Lung (tissue), 11 donors: ENCODE measurements at regions not wholly inside any gene's neighbourhood (a gene's known extent, or its start where the extent isn't known, plus 50 kb on each side); places are given as distances from the start of the nearest gene placed in this dataset.
A peak's percentile ranks its signal among the peaks of the same experiment; 100 is the strongest.

ENCODE experiments used
- ATAC-seq: fragments of 200-7000 bp; cut with Tn5 transposase; one replicate; pipeline ENCODE4 v1.9.1; 2020; ENCODE audit warnings: moderate number of reproducible peaks; ENCODE audit not compliant: insufficient read depth, low FRiP score
- DNase-seq, 3 donors: peaks; one replicate each; pipeline ENCODE4 v3.0.0-alpha.2; 2013 to 2017
- H3K27ac ChIP-seq, 2 donors: one replicate each; pipeline ENCODE4 v1.5.1; 2013; ENCODE audit warnings: mild to moderate bottlenecking in 2 of 2, moderate library complexity in 2 of 2, control low read depth in 1 of 2, inconsistent platforms in 1 of 2, low read depth in 1 of 2, low read length in 1 of 2
- H3K27me3 ChIP-seq, 3 donors: one replicate each; pipeline ENCODE4 v1.5.1; 2013; ENCODE audit warnings: low read length in 2 of 3; ENCODE audit not compliant: control insufficient read depth in 3 of 3, insufficient read depth in 3 of 3
- H3K36me3 ChIP-seq, 4 donors: one replicate each; pipeline ENCODE4 v1.5.1; 2013; ENCODE audit warnings: low read length in 4 of 4, mild to moderate bottlenecking in 1 of 4, moderate library complexity in 1 of 4; ENCODE audit not compliant: control insufficient read depth in 4 of 4, insufficient read depth in 4 of 4
- H3K4me1 ChIP-seq, 5 donors: one replicate each; pipeline ENCODE4 v1.5.1; 2013; ENCODE audit warnings: low read length in 5 of 5, mild to moderate bottlenecking in 2 of 5, moderate library complexity in 1 of 5; ENCODE audit not compliant: control insufficient read depth in 5 of 5, insufficient read depth in 5 of 5
- H3K4me3 ChIP-seq: one replicate; pipeline ENCODE4 v1.5.1; 2013; ENCODE audit warnings: mild to moderate bottlenecking, control low read depth, moderate library complexity
- H3K9ac ChIP-seq, 2 donors: one replicate each; pipeline ENCODE4 v1.5.1; 2013; ENCODE audit warnings: low read length in 2 of 2, control low read depth in 1 of 2; ENCODE audit not compliant: insufficient read depth in 1 of 2
- H3K9me3 ChIP-seq, 4 donors: one replicate each; pipeline ENCODE4 v1.5.1; 2013; ENCODE audit warnings: low read length in 3 of 4, mild to moderate bottlenecking in 1 of 4, moderate library complexity in 1 of 4; ENCODE audit not compliant: control insufficient read depth in 4 of 4, insufficient read depth in 3 of 4
- WGBS, 2 donors: extraction: QIAGEN DNeasy Blood & Tissue Kit; methylation state at CpG; one replicate each; pipeline ENCODE4 v1.1.7; 2013; 5-methylcytosine and 5-hydroxymethylcytosine counted together
- TF ChIP-seq, protein P1 (sequence below): IDR thresholded peaks from 2 replicates; pipeline ENCODE4 v1.5.1; 2012; ENCODE audit warnings: mild to moderate bottlenecking; ENCODE audit errors: control extremely low read depth, extremely low read depth
- donor health status: control.
- donor health status: control.
- donor health status: Bipolar disorder and iron deficiency.
- donor health status: healthy.
- donor health status: DM: yes; HTN: yes; CAD: no.

DNA sequence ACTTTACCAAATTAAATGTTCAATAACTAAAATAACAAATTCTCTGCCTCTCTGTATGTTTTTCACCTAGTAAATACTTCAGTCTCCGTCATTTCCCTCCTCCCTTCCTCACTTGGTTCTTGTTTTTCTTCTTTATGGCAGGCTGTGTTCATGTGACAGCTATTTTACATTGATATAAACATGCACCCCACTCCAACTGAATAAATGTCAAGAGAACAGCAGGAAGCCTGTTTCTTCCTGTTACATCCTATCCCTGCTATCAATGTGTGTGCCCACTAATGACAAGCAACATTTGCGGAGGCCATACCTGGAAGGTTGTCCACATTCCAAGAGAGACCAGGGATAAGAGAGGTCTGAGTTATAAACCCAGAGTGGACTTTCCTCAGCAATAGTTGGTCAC, 145.2 kb upstream of the MAST4 start:
- 65 to 70% methylated on average over 2 of the region's 2 CpGs for WGBS, 2 donors
- H3K4me3 ChIP-seq = no peak overlapping the region
- no peaks in the 10 kb centered on the region for H3K27me3 ChIP-seq
- no peaks in the 10 kb centered on the region for H3K36me3 ChIP-seq
- TF ChIP-seq, protein P1, sequence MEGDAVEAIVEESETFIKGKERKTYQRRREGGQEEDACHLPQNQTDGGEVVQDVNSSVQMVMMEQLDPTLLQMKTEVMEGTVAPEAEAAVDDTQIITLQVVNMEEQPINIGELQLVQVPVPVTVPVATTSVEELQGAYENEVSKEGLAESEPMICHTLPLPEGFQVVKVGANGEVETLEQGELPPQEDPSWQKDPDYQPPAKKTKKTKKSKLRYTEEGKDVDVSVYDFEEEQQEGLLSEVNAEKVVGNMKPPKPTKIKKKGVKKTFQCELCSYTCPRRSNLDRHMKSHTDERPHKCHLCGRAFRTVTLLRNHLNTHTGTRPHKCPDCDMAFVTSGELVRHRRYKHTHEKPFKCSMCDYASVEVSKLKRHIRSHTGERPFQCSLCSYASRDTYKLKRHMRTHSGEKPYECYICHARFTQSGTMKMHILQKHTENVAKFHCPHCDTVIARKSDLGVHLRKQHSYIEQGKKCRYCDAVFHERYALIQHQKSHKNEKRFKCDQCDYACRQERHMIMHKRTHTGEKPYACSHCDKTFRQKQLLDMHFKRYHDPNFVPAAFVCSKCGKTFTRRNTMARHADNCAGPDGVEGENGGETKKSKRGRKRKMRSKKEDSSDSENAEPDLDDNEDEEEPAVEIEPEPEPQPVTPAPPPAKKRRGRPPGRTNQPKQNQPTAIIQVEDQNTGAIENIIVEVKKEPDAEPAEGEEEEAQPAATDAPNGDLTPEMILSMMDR = no peak
- H3K27ac ChIP-seq = no peak overlapping the region
- no peak overlapping the region for H3K9ac ChIP-seq
- peaks cover 0 to 6% (median 0%) of the 10 kb centered on the region in 5 donors for H3K4me1 ChIP-seq
- peaks cover 0 to 2% (median 0%) of the 10 kb centered on the region in 4 donors for H3K9me3 ChIP-seq
- ATAC-seq = no peak
- DNase-seq = peak in 2 of 3 donors; percentile 25 to 38

DNA sequence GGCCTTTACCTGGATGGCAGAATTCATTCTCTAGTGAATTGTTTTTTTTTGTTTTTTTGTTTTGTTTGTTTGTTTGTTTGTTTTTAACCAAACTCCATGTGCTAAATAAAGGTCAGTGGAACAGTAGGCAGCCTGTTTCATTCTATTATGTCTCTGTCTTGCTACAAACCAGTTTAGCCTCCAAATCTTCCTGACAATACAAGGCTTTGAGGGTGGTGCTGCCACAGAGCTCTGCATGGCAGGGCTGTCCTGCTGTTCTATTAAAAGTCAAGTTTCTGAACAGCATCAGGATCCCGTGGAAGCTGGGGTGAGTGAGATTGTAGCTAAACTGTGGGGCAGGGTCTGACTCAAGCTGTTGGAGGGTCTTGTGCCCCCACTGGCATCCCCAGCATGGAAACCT, 144.1 kb upstream of the MAST4 start:
- DNase-seq (no peak), ATAC-seq (no peak)
- Histone ChIP-seq H3K36me3 (no peaks in the 10 kb centered on the region), H3K27ac (no peak overlapping the region), H3K27me3 (no peaks in the 10 kb centered on the region), H3K9me3 (peaks cover 0 to 2% (median 0%) of the 10 kb centered on the region in 4 donors), H3K4me1 (peaks cover 0 to 6% (median 0%) of the 10 kb centered on the region in 5 donors), H3K9ac (no peak overlapping the region), H3K4me3 (no peak overlapping the region)
- TF ChIP-seq, protein P1 = no peak
- 84 to 89% methylated on average over 1 of the region's 1 CpG for WGBS, 2 donors

DNA sequence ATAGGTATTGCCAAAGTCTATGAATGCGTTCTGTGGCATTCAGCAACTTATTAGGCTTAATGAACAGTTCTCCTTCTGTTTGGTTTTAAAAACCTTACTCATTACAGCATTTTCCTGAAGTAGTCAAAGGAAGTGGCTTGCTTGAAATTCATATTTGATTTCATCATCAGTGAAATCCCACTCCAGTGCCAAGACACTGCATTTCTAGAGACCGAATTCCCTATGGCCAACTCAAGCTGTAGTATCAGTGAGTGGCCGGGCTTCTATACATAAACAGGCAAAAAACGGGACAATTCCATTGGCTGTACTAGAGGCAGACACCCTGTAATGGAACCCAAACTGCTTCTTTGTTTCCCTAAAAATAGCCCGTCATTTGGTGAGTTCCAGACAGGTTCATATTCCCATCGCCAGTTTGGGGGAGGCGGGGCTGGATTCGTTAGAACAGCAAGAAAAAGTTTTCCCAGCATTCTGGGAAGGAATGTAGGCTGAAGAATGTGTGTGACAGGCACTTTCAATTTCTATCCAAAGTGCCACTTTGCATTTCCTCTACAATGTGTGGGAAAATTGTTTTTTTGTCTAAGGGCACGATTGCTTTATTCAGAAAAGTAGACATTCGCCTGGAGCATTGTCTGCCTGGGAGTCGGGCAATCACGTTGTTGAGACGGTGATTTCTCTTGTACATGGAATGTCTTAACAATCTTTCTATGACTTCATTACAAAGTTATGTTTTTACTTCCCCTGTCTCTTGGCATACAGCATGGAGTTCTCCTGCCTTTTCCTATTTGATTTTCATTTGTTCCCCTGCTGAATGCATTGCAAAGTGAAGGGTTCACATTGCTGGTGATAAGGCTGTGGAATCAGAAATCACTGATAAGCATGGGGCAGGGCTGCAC, 141.8 kb upstream of the MAST4 start:
- peak overlapping the region in 1 of 2 donors; percentile 46 for H3K27ac ChIP-seq

More for the DNA sequence above, 141.8 kb upstream of the MAST4 start:
- 55 to 82% methylated on average over 13 of the region's 13 CpGs for WGBS, 2 donors
- Histone ChIP-seq H3K9me3 (peaks cover 0 to 2% (median 0%) of the 10 kb centered on the region in 4 donors), H3K9ac (no peak overlapping the region), H3K36me3 (no peaks in the 10 kb centered on the region), H3K27me3 (no peaks in the 10 kb centered on the region), H3K4me1 (peaks cover 0 to 6% (median 0%) of the 10 kb centered on the region in 5 donors), H3K4me3 (no peak overlapping the region)
- TF ChIP-seq, protein P1 = no peak
- ATAC-seq (peak; percentile 41), DNase-seq (peak; percentile 24 to 65 (median 41))
